Keratinocyte (primary cell): ENCODE measurements at regions not wholly inside any gene's neighbourhood (a gene's known extent, or its start where the extent isn't known, plus 50 kb on each side); places are given as distances from the start of the nearest gene placed in this dataset.

Experiments
- DNase-seq: peaks from one replicate; pipeline ENCODE4 v3.0.0-alpha.2; 2011; ENCODE audit warnings: low read depth, missing footprints, low spot score
- FAIRE-seq: peaks from 2 replicates; lab custom pipeline; 2011; peaks lifted over from hg19 to GRCh38; lab: Jason Lieb, UNC
- H2AFZ ChIP-seq: 2 replicates; pipeline ENCODE4 v1.6.0; 2012; ENCODE audit warnings: low read length, control low read depth, inconsistent platforms; ENCODE audit not compliant: control insufficient read depth
- H3K27ac ChIP-seq: 2 replicates; pipeline ENCODE4 v1.5.1; 2011; ENCODE audit warnings: low read length; ENCODE audit not compliant: control insufficient read depth, insufficient read depth
- H3K27me3 ChIP-seq: 3 replicates; pipeline ENCODE4 v1.6.0; 2011; ENCODE audit warnings: low read length; ENCODE audit not compliant: control insufficient read depth, insufficient read depth; ENCODE audit errors: extremely low read depth
- H3K36me3 ChIP-seq, 2 experiments: 2 replicates in 1 of 2; 3 replicates in 1 of 2; pipeline ENCODE4 v1.5.1; 2011; ENCODE audit warnings: low read length in 2 of 2, mild to moderate bottlenecking in 1 of 2; ENCODE audit not compliant: control insufficient read depth in 2 of 2, insufficient read depth in 2 of 2; ENCODE audit errors: extremely low read depth in 1 of 2
- H3K4me1 ChIP-seq: 3 replicates; pipeline ENCODE4 v1.5.1; 2011; ENCODE audit warnings: low read length; ENCODE audit not compliant: control insufficient read depth, insufficient read depth; ENCODE audit errors: extremely low read depth
- H3K4me2 ChIP-seq: 3 replicates; pipeline ENCODE4 v1.6.0; 2011; ENCODE audit warnings: low read depth, low read length; ENCODE audit not compliant: control insufficient read depth, insufficient read depth; ENCODE audit errors: extremely low read depth
- H3K4me3 ChIP-seq, 3 experiments: fragments of 200-600 bp in 1 of 3; sonication (generic) in 1 of 3; 2 replicates in 2 of 3; 3 replicates in 1 of 3; pipeline ENCODE4 v1.5.1; 2011 to 2016; ENCODE audit warnings: low read length in 3 of 3, mild to moderate bottlenecking in 3 of 3, control low read depth in 2 of 3, inconsistent platforms in 1 of 3, low read depth in 1 of 3, mixed read lengths in 1 of 3, mixed run types in 1 of 3, moderate library complexity in 1 of 3; ENCODE audit not compliant: control insufficient read depth in 2 of 3, insufficient read depth in 2 of 3; ENCODE audit errors: extremely low read depth in 1 of 3
- H3K79me2 ChIP-seq: 2 replicates; pipeline ENCODE4 v1.6.0; 2012; ENCODE audit warnings: low read length; ENCODE audit not compliant: control insufficient read depth, insufficient read depth
- H3K9ac ChIP-seq: 3 replicates; pipeline ENCODE4 v1.6.0; 2011; ENCODE audit warnings: low read length; ENCODE audit not compliant: control insufficient read depth, insufficient read depth; ENCODE audit errors: extremely low read depth
- H3K9me1 ChIP-seq: 3 replicates; pipeline ENCODE4 v1.6.0; 2011; ENCODE audit warnings: low read length; ENCODE audit not compliant: control insufficient read depth, insufficient read depth; ENCODE audit errors: extremely low read depth
- H3K9me3 ChIP-seq: 2 replicates; pipeline ENCODE4 v1.5.1; 2012; ENCODE audit warnings: low read depth, low read length; ENCODE audit not compliant: control insufficient read depth
- H4K20me1 ChIP-seq: 3 replicates; pipeline ENCODE4 v1.6.0; 2011; ENCODE audit warnings: low read length; ENCODE audit not compliant: control insufficient read depth, insufficient read depth; ENCODE audit errors: extremely low read depth
- EZH2 ChIP-seq: IDR thresholded peaks from one replicate; pipeline ENCODE4 v1.6.1; 2012; ENCODE audit warnings: inconsistent platforms, mild to moderate bottlenecking, low read length, moderate library complexity
- dilution Hi-C: fragments of 300-500 bp; cut with MboI; formaldehyde crosslinking; loops from one replicate; pipeline ENCODE4 v1.7.0; 2020; ENCODE audit warnings: low sequenced_read_pairs; ENCODE audit not compliant: extremely low pct_ligation_motif_present
- TF ChIP-seq, protein P1 (sequence below), 3 experiments: IDR thresholded peaks in 1 of 3; conservative IDR thresholded peaks in 1 of 3; optimal IDR thresholded peaks in 1 of 3; 2 replicates in 2 of 3; 3 replicates in 1 of 3; pipeline versions ENCODE3 to v1.5.1; 2011; ENCODE audit warnings: low read length in 3 of 3, mild to moderate bottlenecking in 3 of 3, moderate library complexity in 2 of 3, control low read depth in 1 of 3, inconsistent platforms in 1 of 3; ENCODE audit not compliant: insufficient read depth in 2 of 3; ENCODE audit errors: extremely low read depth in 1 of 3

GRCh38 chr2:126495189-126495588, 160.8 kb upstream of the GYPC start:
- no peaks in the 10 kb centered on the region for H3K36me3 ChIP-seq
- no peak overlapping the region for H3K4me2 ChIP-seq
- no peak for DNase-seq
- FAIRE-seq, result no peak
- no peak overlapping the region for H3K27ac ChIP-seq
- no peaks in the 10 kb centered on the region for H3K27me3 ChIP-seq
- no peaks in the 10 kb centered on the region for H3K79me2 ChIP-seq
- no peak overlapping the region for H2AFZ ChIP-seq
- no peaks in the 10 kb centered on the region for H4K20me1 ChIP-seq
- H3K9me1 ChIP-seq, result no peaks in the 10 kb centered on the region
- no peak overlapping the region for H3K4me3 ChIP-seq
- H3K9ac ChIP-seq, result no peak overlapping the region
- no peaks in the 10 kb centered on the region for H3K9me3 ChIP-seq
- H3K4me1 ChIP-seq, result no peaks in the 10 kb centered on the region
- TF ChIP-seq, protein P1, sequence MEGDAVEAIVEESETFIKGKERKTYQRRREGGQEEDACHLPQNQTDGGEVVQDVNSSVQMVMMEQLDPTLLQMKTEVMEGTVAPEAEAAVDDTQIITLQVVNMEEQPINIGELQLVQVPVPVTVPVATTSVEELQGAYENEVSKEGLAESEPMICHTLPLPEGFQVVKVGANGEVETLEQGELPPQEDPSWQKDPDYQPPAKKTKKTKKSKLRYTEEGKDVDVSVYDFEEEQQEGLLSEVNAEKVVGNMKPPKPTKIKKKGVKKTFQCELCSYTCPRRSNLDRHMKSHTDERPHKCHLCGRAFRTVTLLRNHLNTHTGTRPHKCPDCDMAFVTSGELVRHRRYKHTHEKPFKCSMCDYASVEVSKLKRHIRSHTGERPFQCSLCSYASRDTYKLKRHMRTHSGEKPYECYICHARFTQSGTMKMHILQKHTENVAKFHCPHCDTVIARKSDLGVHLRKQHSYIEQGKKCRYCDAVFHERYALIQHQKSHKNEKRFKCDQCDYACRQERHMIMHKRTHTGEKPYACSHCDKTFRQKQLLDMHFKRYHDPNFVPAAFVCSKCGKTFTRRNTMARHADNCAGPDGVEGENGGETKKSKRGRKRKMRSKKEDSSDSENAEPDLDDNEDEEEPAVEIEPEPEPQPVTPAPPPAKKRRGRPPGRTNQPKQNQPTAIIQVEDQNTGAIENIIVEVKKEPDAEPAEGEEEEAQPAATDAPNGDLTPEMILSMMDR (optimal IDR thresholded peaks at IDR 0.05 in 1 of 3, IDR thresholded peaks at IDR 0.05 in 1 of 3, conservative IDR thresholded peaks at IDR 0.05 in 1 of 3; ENCODE audit: extremely low read depth in 1 of 3, insufficient read depth in 2 of 3, low read length in 3 of 3), result no peak
- no peak for TF ChIP-seq EZH2
- dilution Hi-C loops, result no loop called here

DNA sequence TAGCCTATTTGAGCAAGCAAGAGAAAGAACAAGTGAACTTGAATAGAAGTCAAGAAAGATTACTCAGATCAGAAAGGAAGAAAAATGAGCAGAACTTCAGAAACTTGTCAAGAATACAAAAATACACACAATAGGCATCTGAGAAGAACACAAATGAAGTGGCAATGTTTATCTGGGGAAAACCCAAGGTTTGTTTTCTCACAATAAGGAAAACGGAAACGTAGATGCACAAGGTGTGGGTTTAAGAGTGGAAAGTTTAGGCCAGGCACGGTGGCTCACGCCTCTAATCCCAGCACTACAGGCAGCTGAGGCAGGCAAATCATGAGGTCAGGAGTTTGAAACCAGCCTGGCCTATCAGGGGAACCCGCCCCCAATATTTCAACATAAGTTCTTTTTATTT, 159.5 kb upstream of the GYPC start:
- Histone ChIP-seq H4K20me1 (no peaks in the 10 kb centered on the region), H3K79me2 (no peaks in the 10 kb centered on the region), H3K9me3 (no peaks in the 10 kb centered on the region), H2AFZ (no peak overlapping the region), H3K9me1 (no peaks in the 10 kb centered on the region), H3K9ac (no peak overlapping the region), H3K4me2 (no peak overlapping the region), H3K27ac (no peak overlapping the region), H3K4me1 (no peaks in the 10 kb centered on the region), H3K4me3 (no peak overlapping the region), H3K36me3 (no peaks in the 10 kb centered on the region), H3K27me3 (no peaks in the 10 kb centered on the region)
- dilution Hi-C loops, result no loop called here
- no peak for DNase-seq
- TF ChIP-seq, protein P1 (optimal IDR thresholded peaks at IDR 0.05 in 1 of 3, IDR thresholded peaks at IDR 0.05 in 1 of 3, conservative IDR thresholded peaks at IDR 0.05 in 1 of 3; ENCODE audit: extremely low read depth in 1 of 3, insufficient read depth in 2 of 3, low read length in 3 of 3), result no peak
- no peak for TF ChIP-seq EZH2
- no peak for FAIRE-seq
